ENCODE measurements at regions not wholly inside any gene's neighbourhood (a gene's known extent, or its start where the extent isn't known, plus 50 kb on each side); places are given as distances from the start of the nearest gene placed in this dataset.

- intact Hi-C loops (cut with micrococcal nuclease), result no loop called here
- no peak for TF ChIP-seq CTCF (IDR thresholded peaks at IDR 0.05)
- no peaks in the 10 kb centered on the region for H3K4me1 Mint-ChIP-seq
- no peaks in the 10 kb centered on the region for H3K36me3 Mint-ChIP-seq
- H3K4me3 Mint-ChIP-seq, result no peak overlapping the region
- DNase-seq (no peak), ATAC-seq (no peak)
- no peak overlapping the region for H3K27ac Mint-ChIP-seq
- Histone ChIP-seq H3K4me1 (ENCODE audit: control insufficient read depth, insufficient read depth, low read length) (no peaks in the 10 kb centered on the region), H3K4me3 (ENCODE audit: low read length) (no peak overlapping the region), H3K27ac (ENCODE audit: low read length) (no peak overlapping the region), H3K9me3 (ENCODE audit: control insufficient read depth, insufficient read depth, low read length) (no peaks in the 10 kb centered on the region), H3K27me3 (ENCODE audit: control insufficient read depth, insufficient read depth, low read length) (no peaks in the 10 kb centered on the region), H3K36me3 (ENCODE audit: control insufficient read depth, insufficient read depth, low read length) (no peaks in the 10 kb centered on the region)
- H3K27me3 Mint-ChIP-seq (ENCODE audit: low read depth in 2 of 2), result peaks cover 4 to 12% of the 10 kb centered on the region in 2 donors
- H3K9me3 Mint-ChIP-seq, result peaks cover 6 to 7% of the 10 kb centered on the region in 2 donors
Measured at GRCh38 chr5:62154758-62155157, 151.2 kb upstream of the KIF2A start.

GRCh38 chr5:62155988-62156387, 150.0 kb upstream of the KIF2A start:
- Mint-ChIP-seq H3K27me3 (ENCODE audit: low read depth in 2 of 2) (peaks cover 4 to 12% of the 10 kb centered on the region in 2 donors), H3K9me3 (peaks cover 6 to 7% of the 10 kb centered on the region in 2 donors), H3K4me3 (no peak overlapping the region), H3K36me3 (no peaks in the 10 kb centered on the region), H3K4me1 (no peaks in the 10 kb centered on the region), H3K27ac (no peak overlapping the region)
- Histone ChIP-seq H3K4me1 (ENCODE audit: control insufficient read depth, insufficient read depth, low read length) (no peaks in the 10 kb centered on the region), H3K9me3 (ENCODE audit: control insufficient read depth, insufficient read depth, low read length) (no peaks in the 10 kb centered on the region), H3K27ac (ENCODE audit: low read length) (no peak overlapping the region), H3K4me3 (ENCODE audit: low read length) (no peak overlapping the region), H3K27me3 (ENCODE audit: control insufficient read depth, insufficient read depth, low read length) (no peaks in the 10 kb centered on the region), H3K36me3 (ENCODE audit: control insufficient read depth, insufficient read depth, low read length) (no peaks in the 10 kb centered on the region)
- intact Hi-C loops (cut with micrococcal nuclease), result no loop called here
- WGBS (ENCODE audit: insufficient coverage), result 94% methylated on average over 2 of the region's 3 CpGs
- no peak for ATAC-seq
- no peak for TF ChIP-seq CTCF (IDR thresholded peaks at IDR 0.05)
- no peak for DNase-seq

GRCh38 chr5:62167561-62168057, 138.4 kb upstream of the KIF2A start:
- Histone ChIP-seq H3K4me1 (ENCODE audit: control insufficient read depth, insufficient read depth, low read length) (no peaks in the 10 kb centered on the region), H3K36me3 (ENCODE audit: control insufficient read depth, insufficient read depth, low read length) (no peaks in the 10 kb centered on the region), H3K27me3 (ENCODE audit: control insufficient read depth, insufficient read depth, low read length) (no peaks in the 10 kb centered on the region), H3K9me3 (ENCODE audit: control insufficient read depth, insufficient read depth, low read length) (no peaks in the 10 kb centered on the region), H3K4me3 (ENCODE audit: low read length) (no peak overlapping the region), H3K27ac (ENCODE audit: low read length) (no peak overlapping the region)
- Mint-ChIP-seq H3K4me1 (no peaks in the 10 kb centered on the region), H3K4me3 (no peak overlapping the region), H3K27ac (no peak overlapping the region), H3K36me3 (no peaks in the 10 kb centered on the region), H3K27me3 (ENCODE audit: low read depth in 2 of 2) (peaks cover 6 to 11% of the 10 kb centered on the region in 2 donors), H3K9me3 (no peaks in the 10 kb centered on the region)
- TF ChIP-seq CTCF (IDR thresholded peaks at IDR 0.05), result no peak
- DNase-seq, result no peak
- intact Hi-C loops (cut with micrococcal nuclease), result no loop called here
- WGBS (ENCODE audit: insufficient coverage), result 81% methylated on average over 3 of the region's 3 CpGs
- ATAC-seq, result no peak

GRCh38 chr5:62168506-62169281, 137.3 kb upstream of the KIF2A start:
- Histone ChIP-seq H3K4me1 (ENCODE audit: control insufficient read depth, insufficient read depth, low read length) (no peaks in the 10 kb centered on the region), H3K4me3 (ENCODE audit: low read length) (no peak overlapping the region), H3K9me3 (ENCODE audit: control insufficient read depth, insufficient read depth, low read length) (no peaks in the 10 kb centered on the region), H3K27me3 (ENCODE audit: control insufficient read depth, insufficient read depth, low read length) (no peaks in the 10 kb centered on the region), H3K27ac (ENCODE audit: low read length) (no peak overlapping the region), H3K36me3 (ENCODE audit: control insufficient read depth, insufficient read depth, low read length) (no peaks in the 10 kb centered on the region)
- intact Hi-C loops (cut with micrococcal nuclease), result no loop called here
- WGBS (ENCODE audit: insufficient coverage), result 71% methylated on average over 6 of the region's 7 CpGs
- Mint-ChIP-seq H3K27me3 (ENCODE audit: low read depth in 2 of 2) (peaks cover 10 to 11% of the 10 kb centered on the region in 2 donors), H3K4me3 (no peak overlapping the region), H3K27ac (no peak overlapping the region), H3K4me1 (no peaks in the 10 kb centered on the region), H3K9me3 (no peaks in the 10 kb centered on the region), H3K36me3 (no peaks in the 10 kb centered on the region)
- no peak for DNase-seq
- ATAC-seq, result no peak
- TF ChIP-seq CTCF (IDR thresholded peaks at IDR 0.05), result no peak

Measured in natural killer cell (primary cell).